DMS 273 (cell line): ENCODE measurements at regions not wholly inside any gene's neighbourhood (a gene's known extent, or its start where the extent isn't known, plus 50 kb on each side); places are given as distances from the start of the nearest gene placed in this dataset.
"Not testable (repeated sequence)": the region's sequence is repeated elsewhere in the genome, so short reads cannot be mapped to it uniquely, and the experiment has no call there.

ENCODE experiments used
- DNase-seq: peaks from one replicate; lab custom pipeline; 2025; ENCODE audit not compliant: unreplicated experiment; lab: John Stamatoyannopoulos, UW

GRCh38 chr21:24634749-24635148 is 972.5 kb downstream of the MRPL39 start:
- no peak for DNase-seq

DNA sequence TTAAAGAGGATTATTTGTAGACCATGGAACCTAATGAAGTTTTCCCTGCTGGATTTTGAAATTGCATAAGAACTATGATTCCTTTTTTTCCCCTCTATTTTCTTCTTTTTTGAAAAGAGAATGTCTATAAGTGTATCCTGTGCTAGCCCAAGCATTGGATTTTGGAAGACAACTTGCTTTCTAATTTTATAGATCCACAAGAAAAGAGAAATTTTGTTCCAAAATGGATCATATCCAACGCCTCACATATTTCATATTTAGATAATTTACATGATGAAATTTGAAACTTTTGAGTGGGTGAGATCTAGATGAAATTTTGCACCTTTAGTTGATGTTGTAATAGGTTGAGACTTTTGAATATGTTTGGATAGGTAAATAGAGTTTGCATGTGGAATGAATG is 978.7 kb downstream of the MRPL39 start:
- no peak for DNase-seq

DNA sequence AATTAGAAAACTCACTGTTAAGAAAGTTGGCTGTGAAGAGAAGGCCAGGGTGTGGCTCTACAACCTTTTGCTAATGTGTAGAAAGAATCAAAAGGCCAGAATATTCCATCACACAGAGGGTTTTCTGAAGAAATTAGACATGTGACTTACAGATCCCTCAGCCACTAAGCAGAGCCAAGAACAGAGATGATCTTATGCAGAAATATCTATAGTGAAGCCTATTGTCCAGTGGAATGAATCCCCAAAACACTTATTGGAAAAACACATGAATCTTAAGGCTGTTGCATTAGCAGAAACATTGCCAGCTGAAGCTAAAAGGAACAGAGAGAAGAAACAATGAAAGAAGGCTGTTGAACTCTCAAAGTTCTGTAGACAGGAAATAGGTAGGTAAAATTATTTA is 979.2 kb downstream of the MRPL39 start:
- DNase-seq, result no peak

- no peak for DNase-seq
Observed at GRCh38 chr21:24617819-24618218, 989.5 kb downstream of the MRPL39 start.

DNA sequence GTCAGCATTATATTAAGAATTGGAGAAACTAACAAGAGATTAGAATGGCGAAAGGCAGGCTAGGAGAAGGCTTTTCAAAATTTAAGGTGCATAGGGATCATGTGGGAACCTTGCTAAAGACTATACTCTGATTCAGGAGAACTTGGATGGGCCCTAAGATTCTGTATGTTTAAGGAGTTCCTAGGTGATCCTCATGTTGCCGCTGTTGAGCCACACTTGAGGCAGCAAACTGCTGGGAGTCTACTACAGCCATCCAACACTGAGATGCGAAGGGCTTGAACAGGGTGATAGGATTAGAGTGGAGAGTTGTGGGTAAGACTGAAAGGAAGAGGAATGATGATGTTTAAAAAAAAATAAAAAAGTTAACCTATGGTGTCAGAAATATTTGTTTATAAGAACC is 1013.2 kb downstream of the MRPL39 start:
- no peak for DNase-seq

GRCh38 chr21:24590261-24590660 is 1017.0 kb downstream of the MRPL39 start:
- peak; percentile 2 for DNase-seq

GRCh38 chr21:24583473-24583872 is 1023.8 kb downstream of the MRPL39 start:
- DNase-seq, result no peak

DNA sequence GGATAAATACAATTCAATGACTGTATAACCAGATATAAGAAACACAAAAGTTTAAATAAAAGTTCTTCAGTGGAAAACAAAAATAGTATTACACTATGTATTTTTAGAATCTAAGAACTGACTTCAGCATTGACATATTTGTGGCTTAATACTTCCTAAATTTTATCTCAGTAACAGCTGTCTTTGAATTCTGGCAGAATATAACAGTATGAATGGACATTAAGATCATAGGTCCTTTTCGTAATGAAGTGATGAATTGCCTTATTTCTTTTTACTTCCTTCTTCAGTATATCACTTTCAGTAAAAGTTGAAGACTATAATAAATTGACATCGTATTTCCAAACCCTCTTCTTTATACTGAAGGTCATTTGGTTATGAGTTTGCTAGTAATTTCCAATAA is 1030.0 kb downstream of the MRPL39 start:
- DNase-seq, result no peak

DNA sequence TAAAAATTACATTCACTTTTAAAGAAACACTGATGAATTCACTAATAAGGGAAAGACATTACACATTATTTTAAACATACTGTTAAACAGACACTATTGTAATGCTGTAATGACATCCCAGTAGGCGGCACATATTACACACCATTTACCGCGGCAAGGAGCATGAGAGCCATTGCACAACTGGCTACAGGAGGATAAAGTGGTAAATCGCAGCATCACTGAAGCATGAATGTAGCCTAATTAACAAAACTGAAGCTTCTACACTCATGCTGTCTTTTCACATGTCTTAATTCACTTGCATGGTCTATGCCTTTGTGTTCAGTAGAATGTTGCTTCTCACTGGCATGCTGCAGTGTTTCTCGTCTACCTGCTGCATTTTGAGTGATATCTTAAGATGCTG is 1046.0 kb downstream of the MRPL39 start:
- DNase-seq, result no peak

DNA sequence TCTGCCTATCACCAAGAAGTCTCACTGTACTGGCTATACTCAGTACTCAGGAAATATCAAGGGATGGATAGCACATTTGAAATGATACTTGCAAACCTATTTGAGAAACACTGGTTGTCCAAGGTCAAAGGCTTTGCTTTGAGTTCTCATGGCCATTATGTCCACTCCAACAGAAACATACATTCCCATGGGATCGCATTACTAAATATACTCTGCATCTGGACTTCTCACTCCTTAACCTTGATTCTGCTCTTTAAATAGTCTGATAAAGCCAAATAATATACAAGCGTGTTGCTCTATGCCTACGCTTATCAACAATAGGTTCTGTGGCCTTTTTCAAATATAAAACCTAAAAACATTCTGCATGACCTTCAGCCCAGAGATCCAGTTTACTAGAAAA is 1054.8 kb downstream of the MRPL39 start:
- no peak for DNase-seq

GRCh38 chr21:24545807-24546361 is 1061.4 kb downstream of the MRPL39 start:
- DNase-seq, result no peak

- DNase-seq, result peak; percentile 25
Observed at GRCh38 chr21:24514081-24514733, 1093.1 kb downstream of the MRPL39 start.

GRCh38 chr21:24509131-24509530 is 1098.2 kb downstream of the MRPL39 start:
- no peak for DNase-seq

- DNase-seq, result no peak
Observed at GRCh38 chr21:24486973-24487372, 1120.3 kb downstream of the MRPL39 start.

GRCh38 chr21:24483361-24483760 is 1123.9 kb downstream of the MRPL39 start:
- not testable (repeated sequence) for DNase-seq

DNA sequence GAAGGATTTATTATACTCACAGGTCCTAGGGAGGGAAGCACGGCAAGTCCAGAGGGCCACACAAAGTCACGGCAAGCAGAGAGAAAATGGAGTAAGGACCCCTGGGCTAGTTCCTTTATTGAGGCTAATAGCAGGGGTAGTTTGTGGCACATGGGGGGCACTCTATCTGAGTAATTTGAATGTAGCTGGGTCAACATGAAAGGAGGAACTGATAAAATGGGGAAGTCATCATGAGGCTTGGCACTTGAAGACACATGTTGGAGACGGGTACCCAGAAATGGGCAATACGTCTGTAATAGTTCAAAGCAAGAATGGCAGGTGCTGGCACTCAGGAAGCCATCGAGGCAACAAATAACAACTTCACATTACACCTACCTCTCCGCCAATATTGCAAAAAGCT is 1136.4 kb downstream of the MRPL39 start:
- no peak for DNase-seq

GRCh38 chr21:24456358-24456757 is 1150.9 kb downstream of the MRPL39 start:
- no peak for DNase-seq

- no peak for DNase-seq
Observed at GRCh38 chr21:24450119-24450518, 1157.2 kb downstream of the MRPL39 start.

GRCh38 chr21:24445517-24445916 is 1161.8 kb downstream of the MRPL39 start:
- DNase-seq, result no peak

DNA sequence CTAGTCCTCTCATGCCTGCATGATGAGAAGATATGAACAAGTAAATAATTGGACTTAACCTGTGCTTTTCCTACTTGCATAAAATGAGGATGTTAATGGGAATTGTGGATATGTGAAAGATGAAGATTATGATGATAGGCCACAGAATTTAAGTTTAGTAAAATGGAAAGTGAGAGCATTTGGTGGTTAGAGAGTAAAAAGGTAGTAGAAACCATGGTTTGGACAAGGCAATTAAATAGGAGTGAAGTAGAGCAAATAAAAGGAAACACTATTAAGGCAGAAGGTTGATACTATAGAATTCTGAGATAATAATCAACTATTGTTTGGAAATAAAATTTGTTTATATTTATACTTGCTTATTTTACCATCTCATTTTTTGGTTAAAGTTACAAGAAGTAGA is 1162.5 kb downstream of the MRPL39 start:
- DNase-seq, result no peak

DNA sequence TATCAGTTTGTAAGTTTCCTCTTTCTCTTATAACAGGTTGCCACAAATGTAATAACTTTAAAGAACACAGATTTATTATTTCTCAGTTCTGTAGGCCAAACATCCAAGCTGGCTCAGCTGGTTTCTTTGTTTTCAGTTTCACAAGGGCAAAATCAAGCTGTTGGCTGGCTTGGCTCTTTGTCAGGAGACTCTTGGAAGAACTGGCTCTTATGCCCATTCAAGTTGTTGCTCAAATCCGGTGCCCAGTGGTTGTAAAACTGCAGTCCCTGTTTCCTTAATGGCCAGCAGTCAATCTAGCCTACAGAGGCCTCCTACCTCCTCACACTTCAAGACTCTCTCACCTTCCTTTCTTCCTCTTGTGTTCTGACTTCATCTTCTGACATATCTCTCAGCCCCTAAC is 1171.0 kb downstream of the MRPL39 start:
- no peak for DNase-seq

- no peak for DNase-seq
Observed at GRCh38 chr21:24428591-24429199, 1178.6 kb downstream of the MRPL39 start.

- DNase-seq, result no peak
Observed at GRCh38 chr21:24424776-24425175, 1182.5 kb downstream of the MRPL39 start.
